K562 (cell line): ENCODE measurements at regions not wholly inside any gene's neighbourhood (a gene's known extent, or its start where the extent isn't known, plus 50 kb on each side); places are given as distances from the start of the nearest gene placed in this dataset.

ENCODE experiments used
- ATAC-seq: fragments of 200-7000 bp; cut with Tn5 transposase; 3 replicates; pipeline ENCODE4 v1.9.1; 2020; ENCODE audit warnings: moderate library complexity
- BruUV-seq: library from RNA; stranded (reverse); fragments of 400-500 nt; replicated peaks from 2 replicates; lab custom pipeline; 2021; lab: Mats Ljungman, UMichigan
- CTCF ChIA-PET: fragments of 300-600 bp; formaldehyde crosslinking; extraction: SDS; loops from one replicate; lab custom pipeline; 2021; ENCODE audit warnings: low intra/inter-chr PET ratio; lab: Yijun Ruan, JAX
- POLR2A ChIA-PET: fragments of 300-600, 350-650 bp; sonication (Branson Sonifier 250); formaldehyde crosslinking; extraction: SDS; loops from one replicate; lab custom pipeline; 2021; ENCODE audit warnings: antibody characterized with exemption, inconsistent platforms; lab: Yijun Ruan, JAX
- DNase-seq, 4 experiments: peaks; one replicate each; pipeline versions ENCODE4 v3.0.0 to v3.0.0-alpha.2; 2011 to 2018; ENCODE audit warnings: low spot score in 3 of 4, mixed read lengths in 3 of 4; ENCODE audit errors: extremely low read depth in 1 of 4
- FAIRE-seq: peaks from 2 replicates; lab custom pipeline; 2011; peaks lifted over from hg19 to GRCh38; lab: Jason Lieb, UNC
- H2AFZ ChIP-seq: 2 replicates; pipeline ENCODE4 v1.6.0; 2011; ENCODE audit warnings: low read depth, low read length, control low read depth, inconsistent platforms
- H3K27ac ChIP-seq: fragments of 200-600 bp; 3 replicates; pipeline ENCODE4 v1.8.0; 2011; ENCODE audit warnings: low read depth, mild to moderate bottlenecking, control low read depth, inconsistent platforms, low read length, moderate library complexity, mixed read lengths; ENCODE audit errors: extremely low read depth
- H3K27me3 ChIP-seq, 2 experiments: fragments of 300-600 bp in 1 of 2; 2 replicates in 1 of 2; 3 replicates in 1 of 2; pipeline versions ENCODE4 v1.6.0 to v1.8.0; 2011; ENCODE audit warnings: inconsistent platforms in 2 of 2, low read length in 2 of 2, mild to moderate bottlenecking in 1 of 2, mixed read lengths in 1 of 2, moderate library complexity in 1 of 2; ENCODE audit not compliant: control insufficient read depth in 2 of 2, insufficient read depth in 2 of 2
- H3K36me3 ChIP-seq: fragments of 300-600 bp; 3 replicates; pipeline ENCODE4 v1.8.0; 2011; ENCODE audit warnings: mild to moderate bottlenecking, low read length, inconsistent platforms; ENCODE audit not compliant: control insufficient read depth, insufficient read depth
- H3K4me1 ChIP-seq, 2 experiments: fragments of 200-600 bp in 1 of 2; replicated peaks in 1 of 2; 2 replicates in 1 of 2; 3 replicates in 1 of 2; pipeline versions ENCODE4 v1.5.1 to v1.8.0; 2011; ENCODE audit warnings: inconsistent platforms in 2 of 2, low read length in 2 of 2, mild to moderate bottlenecking in 1 of 2, mixed read lengths in 1 of 2, moderate library complexity in 1 of 2; ENCODE audit not compliant: control insufficient read depth in 2 of 2, insufficient read depth in 2 of 2
- H3K4me2 ChIP-seq: 2 replicates; pipeline ENCODE4 v1.6.1; 2011; ENCODE audit warnings: low read length, control low read depth, inconsistent platforms, mixed read lengths; ENCODE audit not compliant: insufficient read depth
- H3K4me3 ChIP-seq: fragments of 200-600 bp; sonication (generic), shearing (Covaris generic); 2 replicates; pipeline ENCODE4 v1.5.1; 2016; ENCODE audit warnings: control low read depth, inconsistent platforms
- H3K79me2 ChIP-seq: fragments of 200-600 bp; 3 replicates; pipeline ENCODE4 v1.8.0; 2011; ENCODE audit warnings: low read length, inconsistent platforms; ENCODE audit not compliant: control insufficient read depth, insufficient read depth
- H3K9ac ChIP-seq, 2 experiments: 2 replicates each; pipeline versions ENCODE4 v1.6.0 to v1.6.1; 2011; ENCODE audit warnings: low read depth in 2 of 2, low read length in 2 of 2, control low read depth in 1 of 2, inconsistent platforms in 1 of 2, mild to moderate bottlenecking in 1 of 2, mixed read lengths in 1 of 2; ENCODE audit not compliant: insufficient read depth in 1 of 2
- H3K9me1 ChIP-seq: one replicate; pipeline ENCODE4 v1.6.0; 2011; ENCODE audit warnings: inconsistent platforms, mild to moderate bottlenecking, low read length, moderate library complexity; ENCODE audit not compliant: control insufficient read depth, insufficient read depth
- H3K9me3 ChIP-seq: replicated peaks from 2 replicates; pipeline ENCODE4 v1.5.1; 2011; ENCODE audit warnings: low read depth, low read length, inconsistent platforms; ENCODE audit not compliant: control insufficient read depth, insufficient read depth
- H4K20me1 ChIP-seq: replicated peaks from 2 replicates; pipeline ENCODE4 v1.6.1; 2011; ENCODE audit warnings: low read length, inconsistent platforms, mixed read lengths; ENCODE audit not compliant: control insufficient read depth, insufficient read depth
- ELK1 ChIP-seq: sonication (generic); formaldehyde crosslinking; IDR thresholded peaks from 2 replicates; pipeline ENCODE4 v1.8.1; 2022; ENCODE audit warnings: missing genetic modification reagents
- MAFF ChIP-seq: IDR thresholded peaks from 2 replicates; pipeline ENCODE4 v1.6.1; 2012; ENCODE audit warnings: low read length, improper control_type of control experiment
- MAFG ChIP-seq: fragments of 450-650 bp; conservative IDR thresholded peaks from 2 replicates; pipeline ENCODE4 v1.6.1; 2016; ENCODE audit warnings: missing genetic modification characterization, missing compliant biosample characterization
- NFE2 ChIP-seq: IDR thresholded peaks from 2 replicates; pipeline ENCODE4 v1.6.1; 2014; ENCODE audit warnings: antibody characterized with exemption, low read depth
- ZNF253 ChIP-seq: fragments of 250-450 bp; sonication (Bioruptor Pico); conservative IDR thresholded peaks from 2 replicates; pipeline ENCODE4 v1.6.1; 2021; ENCODE audit warnings: mild to moderate bottlenecking
- WGBS: fragments of 100-300 bp; shearing (Covaris generic); methylation state at CpG from one replicate; pipeline ENCODE4 v1.1.6; 2016; ENCODE audit warnings: low coverage, mixed read lengths; ENCODE audit not compliant: insufficient coverage; ENCODE audit errors: missing lambda C conversion rate; 5-methylcytosine and 5-hydroxymethylcytosine counted together
- in situ Hi-C: fragments of 300-500 bp; cut with MboI; formaldehyde crosslinking; loops from 4 replicates; pipeline ENCODE4 v1.15.0; 2018; ENCODE audit warnings: inconsistent platforms, mixed read lengths
- intact Hi-C: fragments of 100-400 bp; cut with micrococcal nuclease; formaldehyde crosslinking; loops from 2 replicates; pipeline ENCODE4 v1.14.2; 2022

GRCh38 chr1:14332158-14332557 lies 266.3 kb upstream of the KAZN start:
- Histone ChIP-seq H4K20me1 (no peaks in the 10 kb centered on the region), H3K36me3 (no peaks in the 10 kb centered on the region), H3K27me3 (peaks cover 2 to 8% of the 10 kb centered on the region in 2 experiments; a peak in 2 of 5 replicates), H3K79me2 (no peaks in the 10 kb centered on the region), H3K4me1 (peaks cover 7% of the 10 kb centered on the region in 2 experiments), H3K4me3 (no peak overlapping the region), H3K9ac (no peak overlapping the region), H3K27ac (no peak overlapping the region), H3K4me2 (no peak overlapping the region), H2AFZ (no peak overlapping the region), H3K9me1 (no peaks in the 10 kb centered on the region), H3K9me3 (no peaks in the 10 kb centered on the region)
- peak; percentile 26; the same call in 1 of the 2 replicates for TF ChIP-seq MAFF
- TF ChIP-seq MAFG (tag) = peak; percentile 46; the same call in 1 of the 2 replicates
- peak; percentile 30; the same call in 1 of the 2 replicates for TF ChIP-seq NFE2
- TF ChIP-seq ZNF253 = no peak
- no peak for TF ChIP-seq ELK1 (CRISPR knock-in tag)
- in situ Hi-C loops = no loop called here
- ATAC-seq (no peak), FAIRE-seq (no peak), DNase-seq (no peak)
- 30% methylated on average over 4 of the region's 4 CpGs for WGBS
- ChIA-PET POLR2A (interaction anchor here (1.9 kb wide), 1 partner anchor 8 kb away, joined by 6 read pairs; no protein-coding TSS in a partner anchor), CTCF (no interaction called here)
- intact Hi-C loops = no loop called here
- BruUV-seq = no TSS peak
